Right renal cortex interstitium (tissue), 3 donors: ENCODE measurements at regions not wholly inside any gene's neighbourhood (a gene's known extent, or its start where the extent isn't known, plus 50 kb on each side); places are given as distances from the start of the nearest gene placed in this dataset.

Source experiments
- DNase-seq, 3 donors: peaks; one replicate each; pipeline ENCODE4 v3.0.0-alpha.2; 2013; ENCODE audit warnings: low read depth in 3 of 3, low spot score in 2 of 3

- DNase-seq: no peak
These were observed 175.6 kb downstream of the FOXA2 start for GRCh38 chr20:22408521-22409402.

- no peak for DNase-seq
These were observed 176.9 kb downstream of the FOXA2 start for GRCh38 chr20:22407237-22408193.

- DNase-seq: no peak
These were observed 179.8 kb downstream of the FOXA2 start for GRCh38 chr20:22404419-22405170.

- DNase-seq: no peak
These were observed 180.6 kb downstream of the FOXA2 start for GRCh38 chr20:22403632-22404361.

- DNase-seq: no peak
These were observed 181.2 kb downstream of the FOXA2 start for GRCh38 chr20:22403022-22403631.

- DNase-seq: no peak
These were observed 181.8 kb downstream of the FOXA2 start for GRCh38 chr20:22402550-22402949.

GRCh38 chr20:22400440-22400839 is 183.9 kb downstream of the FOXA2 start:
- no peak for DNase-seq

GRCh38 chr20:22394583-22394982 is 189.8 kb downstream of the FOXA2 start:
- no peak for DNase-seq

GRCh38 chr20:22390543-22390903 is 193.8 kb downstream of the FOXA2 start:
- DNase-seq: no peak

GRCh38 chr20:22389836-22390542 is 194.4 kb downstream of the FOXA2 start:
- DNase-seq: no peak

- no peak for DNase-seq
These were observed 196.9 kb downstream of the FOXA2 start for GRCh38 chr20:22387452-22387851.

- DNase-seq: no peak
These were observed 198.1 kb downstream of the FOXA2 start for GRCh38 chr20:22386306-22386623.

GRCh38 chr20:22385602-22386305 is 198.6 kb downstream of the FOXA2 start:
- DNase-seq: no peak

- DNase-seq: no peak
These were observed 199.4 kb downstream of the FOXA2 start for GRCh38 chr20:22384978-22385377.

GRCh38 chr20:22383156-22383555 is 201.2 kb downstream of the FOXA2 start:
- DNase-seq: no peak

- DNase-seq: no peak
These were observed 201.6 kb downstream of the FOXA2 start for GRCh38 chr20:22382742-22383141.

- DNase-seq: no peak
These were observed 202.5 kb downstream of the FOXA2 start for GRCh38 chr20:22381812-22382416.

GRCh38 chr20:22379472-22379871 is 204.9 kb downstream of the FOXA2 start:
- DNase-seq: no peak
